Hematopoietic multipotent progenitor cell treated with erythropoietin and hydrocortisone succinate and interleukin-3 and kit ligand, for 6 days (in vitro differentiated cells): ENCODE measurements at regions not wholly inside any gene's neighbourhood (a gene's known extent, or its start where the extent isn't known, plus 50 kb on each side); places are given as distances from the start of the nearest gene placed in this dataset.
"Not testable (repeated sequence)": the region's sequence is repeated elsewhere in the genome, so short reads cannot be mapped to it uniquely, and the experiment has no call there.

ENCODE experiments used
- DNase-seq: peaks from one replicate; pipeline ENCODE4 v3.0.0-alpha.2; 2015

- DNase-seq, result no peak
These were observed 262.0 kb downstream of the PLK2 start for GRCh38 chr5:58197875-58198274.

GRCh38 chr5:58191443-58191842, 268.4 kb downstream of the PLK2 start:
- no peak for DNase-seq

- no peak for DNase-seq
These were observed 271.6 kb downstream of the PLK2 start for GRCh38 chr5:58188262-58188651.

GRCh38 chr5:58187432-58188261, 272.2 kb downstream of the PLK2 start:
- no peak for DNase-seq

GRCh38 chr5:58185801-58186200, 274.1 kb downstream of the PLK2 start:
- DNase-seq, result no peak

GRCh38 chr5:58185397-58185796, 274.5 kb downstream of the PLK2 start:
- no peak for DNase-seq

GRCh38 chr5:58184910-58185309, 275.0 kb downstream of the PLK2 start:
- DNase-seq, result no peak

- DNase-seq, result no peak
These were observed 276.1 kb downstream of the PLK2 start for GRCh38 chr5:58183786-58184085.

- no peak for DNase-seq
These were observed 276.7 kb downstream of the PLK2 start for GRCh38 chr5:58183078-58183785.

- DNase-seq, result no peak
These were observed 277.5 kb downstream of the PLK2 start for GRCh38 chr5:58182287-58182841.

- DNase-seq, result no peak
These were observed 278.2 kb downstream of the PLK2 start for GRCh38 chr5:58181578-58182286.

GRCh38 chr5:58172946-58173345, 286.9 kb downstream of the PLK2 start:
- DNase-seq, result no peak

GRCh38 chr5:58165152-58165551, 294.7 kb downstream of the PLK2 start:
- DNase-seq, result no peak

- not testable (repeated sequence) for DNase-seq
These were observed 298.0 kb downstream of the PLK2 start for GRCh38 chr5:58161889-58162288.

- no peak for DNase-seq
These were observed 302.7 kb downstream of the PLK2 start for GRCh38 chr5:58156973-58157701.

- no peak for DNase-seq
These were observed 303.5 kb downstream of the PLK2 start for GRCh38 chr5:58156361-58156760.

GRCh38 chr5:58153255-58153654, 306.6 kb downstream of the PLK2 start:
- DNase-seq, result no peak

GRCh38 chr5:58151414-58151813, 308.5 kb downstream of the PLK2 start:
- no peak for DNase-seq

GRCh38 chr5:58150926-58151325, 309.0 kb downstream of the PLK2 start:
- no peak for DNase-seq

GRCh38 chr5:58149746-58150145, 310.1 kb downstream of the PLK2 start:
- DNase-seq, result no peak

GRCh38 chr5:58149345-58149744, 310.5 kb downstream of the PLK2 start:
- DNase-seq, result no peak

- DNase-seq, result no peak
These were observed 311.6 kb downstream of the PLK2 start for GRCh38 chr5:58148254-58148775.
